Epithelial cell of proximal tubule (primary cell): ENCODE measurements at regions not wholly inside any gene's neighbourhood (a gene's known extent, or its start where the extent isn't known, plus 50 kb on each side); places are given as distances from the start of the nearest gene placed in this dataset.
A peak's percentile ranks its signal among the peaks of the same experiment; 100 is the strongest.

ENCODE experiments used
- DNase-seq: peaks from one replicate; pipeline ENCODE4 v3.0.0-alpha.2; 2011; ENCODE audit warnings: low read depth
- H3K4me3 ChIP-seq: 2 replicates; pipeline ENCODE4 v1.5.1; 2011; ENCODE audit warnings: low read depth, mild to moderate bottlenecking, low read length
- CTCF ChIP-seq: conservative IDR thresholded peaks from 2 replicates; pipeline ENCODE4 v1.5.1; 2012; ENCODE audit warnings: low read depth, mild to moderate bottlenecking, low read length

- no peak overlapping the region for H3K4me3 ChIP-seq
- no peak for TF ChIP-seq CTCF
- DNase-seq, result no peak
These were observed 519.7 kb downstream of the PLCL1 start for GRCh38 chr2:198324071-198324470.

DNA sequence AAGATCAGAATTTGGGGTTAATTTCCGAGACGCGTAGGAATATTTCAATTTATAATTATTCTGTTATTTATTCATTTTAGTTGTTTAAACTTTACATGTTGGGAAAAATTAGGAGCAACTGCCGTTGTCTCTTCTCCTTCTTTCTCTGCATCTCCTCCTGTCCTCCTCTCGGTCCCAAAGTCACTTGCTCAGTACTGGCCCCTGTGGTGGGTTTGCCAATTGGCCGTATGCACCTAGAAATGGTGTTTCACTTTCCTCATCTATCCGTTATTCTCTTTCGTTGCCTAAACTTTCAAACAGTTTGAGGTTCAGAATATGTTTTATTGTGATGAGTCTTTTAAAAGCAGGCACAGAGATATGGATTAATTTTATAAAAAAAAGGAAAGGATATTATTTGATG is 517.9 kb downstream of the PLCL1 start:
- no peak for DNase-seq
- no peak overlapping the region for H3K4me3 ChIP-seq

DNA sequence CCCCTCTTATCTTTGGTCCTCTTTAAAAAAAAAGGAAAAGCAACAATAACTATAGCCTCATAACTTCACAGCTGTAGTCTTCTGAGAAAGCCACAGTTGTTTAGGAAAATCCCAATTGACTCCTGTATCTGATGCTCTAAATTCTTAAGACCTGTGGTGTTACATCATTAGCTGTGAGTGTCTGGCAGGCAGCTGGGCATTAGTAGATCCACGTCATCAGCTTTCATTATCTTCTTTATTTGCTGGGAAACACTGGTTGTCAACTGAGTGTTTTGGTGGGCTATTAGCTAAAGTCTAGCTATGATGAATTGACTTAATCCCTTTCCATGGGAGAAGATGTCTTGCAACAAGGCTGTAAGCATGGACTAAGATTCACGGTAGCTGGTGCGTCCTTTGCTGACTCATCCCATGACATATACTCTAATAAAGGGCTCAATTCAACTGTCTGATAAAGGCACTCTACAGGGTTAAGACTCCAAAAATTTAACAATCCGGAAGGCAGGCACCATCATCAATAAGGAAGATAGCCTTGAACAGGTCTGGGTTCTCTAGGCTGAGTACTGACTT is 517.2 kb downstream of the PLCL1 start:
- DNase-seq, result no peak
- no peak overlapping the region for H3K4me3 ChIP-seq
- TF ChIP-seq CTCF, result no peak

More for the DNA sequence above, 517.9 kb downstream of the PLCL1 start:
- TF ChIP-seq CTCF, result peak; percentile 42

GRCh38 chr2:198316852-198317396 is 512.5 kb downstream of the PLCL1 start:
- DNase-seq, result no peak
- TF ChIP-seq CTCF, result no peak
- H3K4me3 ChIP-seq, result no peak overlapping the region

- no peak overlapping the region for H3K4me3 ChIP-seq
- DNase-seq, result no peak
- no peak for TF ChIP-seq CTCF
These were observed 511.6 kb downstream of the PLCL1 start for GRCh38 chr2:198315791-198316630.

- peak; percentile 20 for DNase-seq
- no peak overlapping the region for H3K4me3 ChIP-seq
- peak; percentile 76 for TF ChIP-seq CTCF
These were observed 510.3 kb downstream of the PLCL1 start for GRCh38 chr2:198314559-198315153.
